H7 (cell line): ENCODE measurements at regions not wholly inside any gene's neighbourhood (a gene's known extent, or its start where the extent isn't known, plus 50 kb on each side); places are given as distances from the start of the nearest gene placed in this dataset.

Source experiments
- DNase-seq: peaks from one replicate; pipeline ENCODE4 v3.0.0; 2012
- H3K27me3 ChIP-seq: 2 replicates; pipeline ENCODE4 v1.6.0; 2011; ENCODE audit warnings: mild to moderate bottlenecking, low read length; ENCODE audit not compliant: control insufficient read depth, insufficient read depth
- H3K36me3 ChIP-seq: replicated peaks from 2 replicates; pipeline ENCODE4 v1.5.1; 2011; ENCODE audit warnings: low read length; ENCODE audit not compliant: control insufficient read depth, insufficient read depth
- H3K4me3 ChIP-seq: 2 replicates; pipeline ENCODE4 v1.5.1; 2011; ENCODE audit warnings: low read depth, mild to moderate bottlenecking, control low read depth, low read length, moderate library complexity; ENCODE audit not compliant: insufficient read depth

GRCh38 chr11:95680169-95680929 lies 109.2 kb downstream of the FAM76B start:
- H3K27me3 ChIP-seq: no peaks in the 10 kb centered on the region

DNA sequence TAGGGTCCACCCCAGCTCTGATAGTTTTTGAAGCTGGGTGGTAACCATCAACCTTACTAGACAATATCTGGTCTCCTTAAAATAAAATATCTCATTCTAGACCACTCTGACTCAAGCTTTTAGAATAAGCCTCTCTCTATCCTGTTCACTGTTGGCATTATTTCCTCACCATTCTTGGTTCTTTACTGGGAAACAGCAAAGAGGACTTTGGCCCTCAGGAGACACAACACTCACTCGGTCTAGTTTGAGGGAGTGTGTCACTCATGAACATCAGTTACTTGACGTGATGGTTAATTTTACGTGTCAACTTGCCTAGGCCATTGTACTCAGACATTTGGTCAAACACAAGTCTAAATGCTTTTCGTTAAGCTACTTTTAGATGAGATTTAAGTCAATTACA lies 110.6 kb downstream of the FAM76B start:
- DNase-seq: no peak
- Histone ChIP-seq H3K4me3 (no peak overlapping the region), H3K27me3 (no peaks in the 10 kb centered on the region), H3K36me3 (no peaks in the 10 kb centered on the region)

More at GRCh38 chr11:95680169-95680929, 109.2 kb downstream of the FAM76B start:
- no peak for DNase-seq
- no peak overlapping the region for H3K4me3 ChIP-seq
- no peaks in the 10 kb centered on the region for H3K36me3 ChIP-seq

- Histone ChIP-seq H3K36me3 (no peaks in the 10 kb centered on the region), H3K27me3 (no peaks in the 10 kb centered on the region), H3K4me3 (no peak overlapping the region)
- DNase-seq: no peak
Observed at GRCh38 chr11:95676308-95676707, 113.3 kb downstream of the FAM76B start.

- DNase-seq: no peak
- no peaks in the 10 kb centered on the region for H3K36me3 ChIP-seq
Observed at GRCh38 chr11:95675585-95675984, 114.0 kb downstream of the FAM76B start.

DNA sequence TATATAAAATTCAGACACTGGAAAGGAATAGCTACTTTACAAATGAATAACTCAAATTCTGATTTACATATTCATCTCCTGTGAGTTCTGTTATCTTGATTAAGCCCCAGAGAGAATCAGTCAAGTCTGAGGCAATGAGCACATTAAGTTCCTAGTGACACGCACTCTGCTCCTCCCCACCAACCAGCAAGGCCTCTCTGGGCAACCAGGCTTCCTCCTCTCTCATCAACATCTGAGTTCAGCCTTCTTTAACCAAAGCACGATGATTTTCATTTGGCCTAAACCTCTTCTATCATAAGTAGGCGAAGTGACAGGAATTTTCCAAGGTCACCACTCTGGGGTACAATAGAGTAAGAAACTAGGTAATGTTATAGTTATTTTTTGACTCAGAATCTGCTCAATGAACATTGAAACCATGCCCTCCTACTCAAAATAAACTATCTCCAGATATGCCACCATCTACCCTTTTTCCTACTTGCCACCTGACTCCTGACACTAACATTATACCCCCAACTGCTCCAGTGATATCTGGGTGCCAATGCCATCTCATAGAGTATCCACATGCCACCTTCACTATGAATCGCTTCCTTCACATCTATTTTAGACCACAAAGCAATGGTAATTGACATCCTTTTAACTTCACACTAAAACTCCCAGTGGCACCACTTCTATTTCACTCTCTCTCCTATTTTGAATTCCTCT lies 114.8 kb downstream of the FAM76B start:
- H3K4me3 ChIP-seq: no peak overlapping the region
- H3K27me3 ChIP-seq: no peaks in the 10 kb centered on the region
- no peak for DNase-seq
- no peaks in the 10 kb centered on the region for H3K36me3 ChIP-seq

More at GRCh38 chr11:95675585-95675984, 114.0 kb downstream of the FAM76B start:
- no peaks in the 10 kb centered on the region for H3K27me3 ChIP-seq
- no peak overlapping the region for H3K4me3 ChIP-seq

DNA sequence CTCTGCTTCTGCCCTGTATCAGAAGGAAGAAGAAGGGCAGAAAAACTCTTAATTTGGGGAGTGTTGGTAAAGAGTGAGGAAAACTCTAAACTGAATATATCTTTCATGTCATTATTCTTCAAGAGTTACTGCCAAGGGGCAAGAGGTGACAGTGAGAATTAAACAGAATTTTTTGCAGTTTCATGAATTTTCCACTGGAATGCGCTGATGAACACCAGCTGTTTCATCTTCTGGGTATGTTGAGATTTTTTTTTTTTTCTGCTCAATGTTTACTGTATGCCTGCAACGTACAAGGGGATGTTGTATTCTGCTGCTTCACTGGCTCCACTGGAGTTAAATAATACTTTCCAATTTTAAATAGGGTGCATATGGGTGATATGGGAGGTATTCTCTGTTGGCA lies 117.8 kb downstream of the FAM76B start:
- Histone ChIP-seq H3K4me3 (no peak overlapping the region), H3K27me3 (no peaks in the 10 kb centered on the region), H3K36me3 (no peaks in the 10 kb centered on the region)
- no peak for DNase-seq

DNA sequence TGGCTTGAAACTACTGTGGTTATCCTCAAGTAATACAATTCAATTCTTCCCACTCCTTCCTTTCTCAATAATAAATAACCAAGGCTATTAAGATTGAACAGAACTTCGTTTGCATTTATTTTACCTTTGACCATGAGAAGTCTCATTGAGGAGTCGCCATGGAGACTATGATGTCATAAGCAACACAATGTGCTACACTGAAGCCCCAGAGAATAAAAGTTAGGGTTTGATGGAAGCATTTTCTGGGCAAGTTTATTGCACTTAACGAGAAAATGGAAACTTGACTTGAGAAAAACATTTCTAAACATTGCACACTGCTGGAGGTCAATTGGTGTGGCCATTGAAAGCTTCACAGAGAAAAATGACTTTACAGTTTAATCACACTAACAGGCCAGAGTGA lies 121.5 kb downstream of the FAM76B start:
- no peaks in the 10 kb centered on the region for H3K27me3 ChIP-seq
- no peak overlapping the region for H3K4me3 ChIP-seq
- no peak for DNase-seq
- no peaks in the 10 kb centered on the region for H3K36me3 ChIP-seq

DNA sequence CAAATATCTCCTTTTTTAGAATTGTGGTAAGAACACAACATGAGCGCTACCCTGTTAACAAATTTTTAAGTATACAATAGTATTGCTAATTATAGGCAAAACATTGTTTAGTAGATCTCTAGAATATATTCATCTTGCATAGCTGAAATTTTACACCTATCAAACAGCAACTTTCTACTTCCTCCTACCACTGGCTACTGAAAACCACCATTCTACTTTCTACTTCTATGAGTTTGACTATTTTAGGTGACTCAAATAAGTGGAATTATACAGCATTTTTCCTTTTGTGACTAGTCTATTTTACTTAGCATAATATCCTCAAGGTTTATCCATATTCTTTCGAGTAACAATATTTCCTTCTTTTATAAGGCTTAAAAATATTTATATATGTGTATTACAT lies 128.4 kb downstream of the FAM76B start:
- Histone ChIP-seq H3K36me3 (no peaks in the 10 kb centered on the region), H3K4me3 (no peak overlapping the region), H3K27me3 (no peaks in the 10 kb centered on the region)
- DNase-seq: no peak

GRCh38 chr11:95660038-95660437 lies 129.5 kb downstream of the FAM76B start:
- H3K27me3 ChIP-seq: no peaks in the 10 kb centered on the region
- DNase-seq: peak; percentile 1

GRCh38 chr11:95659088-95659487 lies 130.5 kb downstream of the FAM76B start:
- Histone ChIP-seq H3K36me3 (no peaks in the 10 kb centered on the region), H3K27me3 (no peaks in the 10 kb centered on the region), H3K4me3 (no peak overlapping the region)
- DNase-seq: no peak

More at GRCh38 chr11:95660038-95660437, 129.5 kb downstream of the FAM76B start:
- H3K4me3 ChIP-seq: no peak overlapping the region
- H3K36me3 ChIP-seq: no peaks in the 10 kb centered on the region

GRCh38 chr11:95655536-95655935 lies 134.0 kb downstream of the FAM76B start:
- DNase-seq: no peak
- H3K36me3 ChIP-seq: no peaks in the 10 kb centered on the region
- H3K27me3 ChIP-seq: no peaks in the 10 kb centered on the region
- H3K4me3 ChIP-seq: no peak overlapping the region

DNA sequence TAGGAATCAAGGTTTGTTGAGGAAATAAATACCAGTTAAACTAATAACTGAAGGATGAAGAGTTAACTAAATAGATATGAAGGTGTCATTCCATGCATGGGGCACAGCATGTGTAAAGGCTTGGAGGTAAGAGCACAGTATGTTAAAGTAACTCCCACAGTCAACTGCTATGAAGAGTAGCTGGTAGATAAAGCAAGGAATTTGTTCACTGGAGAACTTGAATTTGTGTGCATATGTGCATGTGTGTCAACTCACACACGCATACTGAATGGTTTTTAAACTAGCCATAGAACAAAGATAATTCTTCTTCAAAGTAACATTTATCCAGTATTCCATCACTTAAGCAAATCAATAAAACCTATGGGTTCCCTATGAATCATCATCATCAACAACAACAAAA lies 135.9 kb downstream of the FAM76B start:
- no peak for DNase-seq
- Histone ChIP-seq H3K27me3 (no peaks in the 10 kb centered on the region), H3K36me3 (no peaks in the 10 kb centered on the region), H3K4me3 (no peak overlapping the region)

DNA sequence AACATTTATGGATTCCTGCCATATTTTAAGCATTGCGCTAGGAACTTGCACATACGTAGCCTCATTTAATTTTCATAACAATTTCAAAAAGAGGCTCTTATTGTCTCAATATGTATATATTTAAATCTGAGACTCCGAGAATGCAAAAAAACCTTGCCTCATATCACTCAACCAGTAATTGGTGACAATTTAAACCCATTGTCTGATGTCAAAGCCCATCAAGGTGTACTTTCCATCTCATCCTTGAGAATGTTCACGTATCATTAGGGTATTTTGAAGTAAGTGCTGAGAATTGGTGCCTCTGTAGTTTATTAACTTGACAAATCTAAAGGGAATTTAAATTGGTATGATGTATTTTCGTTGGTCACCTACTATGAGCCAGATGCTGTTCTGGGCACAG lies 136.5 kb downstream of the FAM76B start:
- Histone ChIP-seq H3K27me3 (no peaks in the 10 kb centered on the region), H3K4me3 (no peak overlapping the region), H3K36me3 (no peaks in the 10 kb centered on the region)
- DNase-seq: no peak

- DNase-seq: no peak
- H3K27me3 ChIP-seq: no peaks in the 10 kb centered on the region
- H3K4me3 ChIP-seq: no peak overlapping the region
- H3K36me3 ChIP-seq: no peaks in the 10 kb centered on the region
Observed at GRCh38 chr11:95652002-95652472, 137.5 kb downstream of the FAM76B start.

GRCh38 chr11:95650276-95650675 lies 139.3 kb downstream of the FAM76B start:
- Histone ChIP-seq H3K36me3 (no peaks in the 10 kb centered on the region), H3K4me3 (no peak overlapping the region), H3K27me3 (no peaks in the 10 kb centered on the region)
- no peak for DNase-seq
